ENCODE measurements at regions not wholly inside any gene's neighbourhood (a gene's known extent, or its start where the extent isn't known, plus 50 kb on each side); places are given as distances from the start of the nearest gene placed in this dataset.
"Not testable (repeated sequence)": the region's sequence is repeated elsewhere in the genome, so short reads cannot be mapped to it uniquely, and the experiment has no call there.

GRCh38 chr9:73995836-73996235 lies 501.3 kb upstream of the RORB start:
- ATAC-seq (no peak), DNase-seq (ENCODE audit: low spot score in 2 of 2) (no peak)
- no peak overlapping the region for H3K27ac Mint-ChIP-seq
- H3K4me3 Mint-ChIP-seq, result no peak overlapping the region
- H3K9me3 Mint-ChIP-seq, result peaks cover 4% of the 10 kb centered on the region
- H3K36me3 Mint-ChIP-seq, result no peaks in the 10 kb centered on the region
- H3K4me1 Mint-ChIP-seq, result no peaks in the 10 kb centered on the region

- ATAC-seq (no peak), DNase-seq (ENCODE audit: low spot score in 2 of 2) (no peak)
- Mint-ChIP-seq H3K9me3 (peaks cover 4% of the 10 kb centered on the region), H3K4me3 (no peak overlapping the region), H3K36me3 (no peaks in the 10 kb centered on the region), H3K4me1 (no peaks in the 10 kb centered on the region), H3K27ac (no peak overlapping the region)
Observed at GRCh38 chr9:73996844-73997243, 500.3 kb upstream of the RORB start.

GRCh38 chr9:74001382-74001781 lies 495.8 kb upstream of the RORB start:
- H3K9me3 Mint-ChIP-seq, result peaks cover 2% of the 10 kb centered on the region
- DNase-seq (ENCODE audit: low spot score in 2 of 2) (no peak), ATAC-seq (no peak)
- no peak overlapping the region for H3K4me3 Mint-ChIP-seq
- no peak overlapping the region for H3K27ac Mint-ChIP-seq
- no peaks in the 10 kb centered on the region for H3K4me1 Mint-ChIP-seq
- H3K36me3 Mint-ChIP-seq, result no peaks in the 10 kb centered on the region

- Mint-ChIP-seq H3K9me3 (peaks cover 2% of the 10 kb centered on the region), H3K36me3 (no peaks in the 10 kb centered on the region), H3K4me3 (no peak overlapping the region), H3K27ac (no peak overlapping the region), H3K4me1 (no peaks in the 10 kb centered on the region)
- DNase-seq (ENCODE audit: low spot score in 2 of 2) (no peak), ATAC-seq (no peak)
Observed at GRCh38 chr9:74006935-74007334, 490.2 kb upstream of the RORB start.

GRCh38 chr9:74007833-74008232 lies 489.3 kb upstream of the RORB start:
- H3K4me1 Mint-ChIP-seq, result no peaks in the 10 kb centered on the region
- no peak for DNase-seq (ENCODE audit: low spot score in 2 of 2)
- H3K9me3 Mint-ChIP-seq, result peaks cover 2% of the 10 kb centered on the region
- H3K4me3 Mint-ChIP-seq, result no peak overlapping the region
- no peaks in the 10 kb centered on the region for H3K36me3 Mint-ChIP-seq
- no peak overlapping the region for H3K27ac Mint-ChIP-seq
- ATAC-seq, result no peak

GRCh38 chr9:74016004-74016403 lies 481.1 kb upstream of the RORB start:
- Mint-ChIP-seq H3K4me3 (no peak overlapping the region), H3K9me3 (peaks cover 13% of the 10 kb centered on the region), H3K36me3 (no peaks in the 10 kb centered on the region), H3K4me1 (no peaks in the 10 kb centered on the region), H3K27ac (no peak overlapping the region)
- ATAC-seq (no peak), DNase-seq (ENCODE audit: low spot score in 2 of 2) (no peak)

GRCh38 chr9:74025402-74025925 lies 471.7 kb upstream of the RORB start:
- H3K27ac Mint-ChIP-seq, result no peak overlapping the region
- H3K4me1 Mint-ChIP-seq, result no peaks in the 10 kb centered on the region
- H3K4me3 Mint-ChIP-seq, result no peak overlapping the region
- no peaks in the 10 kb centered on the region for H3K36me3 Mint-ChIP-seq
- peaks cover 5% of the 10 kb centered on the region for H3K9me3 Mint-ChIP-seq
- no peak for DNase-seq (ENCODE audit: low spot score in 2 of 2)
- no peak for ATAC-seq

- no peak overlapping the region for H3K27ac Mint-ChIP-seq
Observed at GRCh38 chr9:74032421-74032820, 464.7 kb upstream of the RORB start.

GRCh38 chr9:74035786-74036185 lies 461.3 kb upstream of the RORB start:
- Mint-ChIP-seq H3K4me1 (no peaks in the 10 kb centered on the region), H3K27ac (no peak overlapping the region), H3K36me3 (no peaks in the 10 kb centered on the region), H3K9me3 (no peaks in the 10 kb centered on the region), H3K4me3 (no peak overlapping the region)
- DNase-seq (ENCODE audit: low spot score in 2 of 2), result no peak
- no peak for ATAC-seq

More at GRCh38 chr9:74032421-74032820, 464.7 kb upstream of the RORB start:
- no peak overlapping the region for H3K4me3 Mint-ChIP-seq
- no peaks in the 10 kb centered on the region for H3K4me1 Mint-ChIP-seq
- H3K9me3 Mint-ChIP-seq, result no peaks in the 10 kb centered on the region
- no peak for ATAC-seq
- no peaks in the 10 kb centered on the region for H3K36me3 Mint-ChIP-seq
- DNase-seq (ENCODE audit: low spot score in 2 of 2), result no peak

GRCh38 chr9:74036549-74037231 lies 460.4 kb upstream of the RORB start:
- DNase-seq (ENCODE audit: low spot score in 2 of 2) (no peak), ATAC-seq (peak; percentile 60)
- H3K4me1 Mint-ChIP-seq, result no peaks in the 10 kb centered on the region
- no peaks in the 10 kb centered on the region for H3K9me3 Mint-ChIP-seq
- H3K4me3 Mint-ChIP-seq, result no peak overlapping the region
- no peaks in the 10 kb centered on the region for H3K36me3 Mint-ChIP-seq
- H3K27ac Mint-ChIP-seq, result no peak overlapping the region

- Mint-ChIP-seq H3K4me3 (no peak overlapping the region), H3K27ac (no peak overlapping the region), H3K4me1 (no peaks in the 10 kb centered on the region), H3K36me3 (no peaks in the 10 kb centered on the region), H3K9me3 (no peaks in the 10 kb centered on the region)
- ATAC-seq, result no peak
- no peak for DNase-seq (ENCODE audit: low spot score in 2 of 2)
Observed at GRCh38 chr9:74037274-74037673, 459.9 kb upstream of the RORB start.

- ATAC-seq (no peak), DNase-seq (ENCODE audit: low spot score in 2 of 2) (no peak)
- H3K27ac Mint-ChIP-seq, result no peak overlapping the region
- H3K4me3 Mint-ChIP-seq, result no peak overlapping the region
- H3K9me3 Mint-ChIP-seq, result peaks cover 4% of the 10 kb centered on the region
- H3K4me1 Mint-ChIP-seq, result no peaks in the 10 kb centered on the region
- H3K36me3 Mint-ChIP-seq, result no peaks in the 10 kb centered on the region
Observed at GRCh38 chr9:74041588-74041987, 455.5 kb upstream of the RORB start.

- DNase-seq (ENCODE audit: low spot score in 2 of 2) (no peak), ATAC-seq (no peak)
- Mint-ChIP-seq H3K4me1 (no peaks in the 10 kb centered on the region), H3K27ac (no peak overlapping the region), H3K9me3 (peaks cover 8% of the 10 kb centered on the region), H3K36me3 (no peaks in the 10 kb centered on the region), H3K4me3 (no peak overlapping the region)
Observed at GRCh38 chr9:74044844-74045243, 452.3 kb upstream of the RORB start.

- DNase-seq (ENCODE audit: low spot score in 2 of 2) (no peak), ATAC-seq (no peak)
- Mint-ChIP-seq H3K9me3 (peaks cover 5% of the 10 kb centered on the region), H3K4me3 (no peak overlapping the region), H3K36me3 (no peaks in the 10 kb centered on the region), H3K27ac (no peak overlapping the region), H3K4me1 (no peaks in the 10 kb centered on the region)
Observed at GRCh38 chr9:74056023-74056422, 441.1 kb upstream of the RORB start.

- H3K36me3 Mint-ChIP-seq; H3K4me3 Mint-ChIP-seq; DNase-seq (ENCODE audit: low spot score in 2 of 2); H3K9me3 Mint-ChIP-seq; H3K4me1 Mint-ChIP-seq; H3K27ac Mint-ChIP-seq; ATAC-seq: not testable (repeated sequence)
Observed at GRCh38 chr9:74057051-74057450, 440.1 kb upstream of the RORB start.

- H3K9me3 Mint-ChIP-seq, result peaks cover 9% of the 10 kb centered on the region
Observed at GRCh38 chr9:74064702-74065101, 432.4 kb upstream of the RORB start.

More at GRCh38 chr9:74064702-74065101, 432.4 kb upstream of the RORB start:
- no peak overlapping the region for H3K27ac Mint-ChIP-seq
- DNase-seq (ENCODE audit: low spot score in 2 of 2), result no peak
- ATAC-seq, result no peak
- H3K4me1 Mint-ChIP-seq, result no peaks in the 10 kb centered on the region
- no peak overlapping the region for H3K4me3 Mint-ChIP-seq
- H3K36me3 Mint-ChIP-seq, result no peaks in the 10 kb centered on the region

All from stimulated activated effector memory CD8-positive, alpha-beta T cell treated with anti-CD3 and anti-CD28 coated beads, Interleukin-12 subunit alpha, Interleukin-12 subunit beta, amount 100 ng/mL, for 72 hours (primary cell).